Glomerular endothelial cell (primary cell): ENCODE measurements at regions not wholly inside any gene's neighbourhood (a gene's known extent, or its start where the extent isn't known, plus 50 kb on each side); places are given as distances from the start of the nearest gene placed in this dataset.
"Not testable (repeated sequence)": the region's sequence is repeated elsewhere in the genome, so short reads cannot be mapped to it uniquely, and the experiment has no call there.

Experiments
- DNase-seq: peaks from one replicate; pipeline ENCODE4 v3.0.0-alpha.2; 2011; ENCODE audit warnings: low read depth, low spot score; ENCODE audit errors: extremely low read depth

DNA sequence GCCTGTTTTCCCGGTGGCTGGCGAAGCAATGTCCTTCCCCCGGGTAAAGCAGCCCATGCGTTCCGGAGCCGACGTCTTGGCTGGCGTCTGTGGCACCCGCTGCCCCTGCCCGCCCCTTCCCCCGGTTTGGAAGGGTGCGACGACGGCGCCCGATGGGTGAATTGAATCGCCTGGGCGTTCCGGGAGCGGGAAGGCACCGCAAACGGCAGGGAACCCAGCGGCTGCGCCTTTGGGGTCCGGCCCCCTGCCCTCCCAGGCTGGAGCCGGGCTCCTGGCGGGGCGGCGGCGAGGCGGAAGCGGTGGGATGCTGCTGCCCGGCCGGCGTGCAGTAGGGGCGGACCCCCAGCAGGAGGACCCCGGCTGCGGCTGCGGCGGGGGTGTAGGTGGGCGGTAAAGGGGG lies 123.6 kb upstream of the RHOU start:
- not testable (repeated sequence) for DNase-seq

DNA sequence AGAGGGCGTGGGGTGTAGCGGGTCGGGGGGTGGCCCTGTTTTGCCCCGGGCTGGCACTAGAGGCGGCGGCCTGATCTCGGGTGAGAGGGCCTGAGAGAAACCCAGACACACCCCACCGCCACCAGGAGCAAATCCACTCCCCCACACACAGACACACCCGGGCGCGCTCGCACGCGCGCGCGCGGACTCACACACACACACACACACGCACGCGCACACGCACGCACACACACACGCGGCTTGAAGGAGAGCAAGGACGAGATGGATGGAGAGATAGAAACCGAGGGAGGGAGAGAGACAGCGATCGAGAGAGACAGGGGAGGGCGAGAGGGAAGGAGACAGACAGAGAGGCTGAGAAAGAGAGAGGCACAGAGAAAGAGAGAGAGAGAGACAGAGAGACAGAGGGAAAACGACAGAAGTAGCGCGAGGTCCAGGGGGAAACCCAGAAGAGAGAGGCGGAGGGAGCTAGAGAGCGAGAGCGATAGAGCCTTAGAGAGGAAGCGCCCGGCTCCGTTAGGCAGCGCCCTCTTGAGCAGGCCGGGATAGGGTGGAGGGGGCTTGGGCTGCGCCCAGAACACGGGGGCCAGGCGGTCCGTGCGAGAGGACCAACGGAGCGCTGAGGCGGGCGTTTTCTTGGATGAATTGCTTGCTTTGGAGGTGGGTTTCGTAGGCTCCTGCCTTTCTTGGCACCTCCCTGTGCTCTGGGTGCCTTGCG lies 113.1 kb upstream of the RHOU start:
- not testable (repeated sequence) for DNase-seq

DNA sequence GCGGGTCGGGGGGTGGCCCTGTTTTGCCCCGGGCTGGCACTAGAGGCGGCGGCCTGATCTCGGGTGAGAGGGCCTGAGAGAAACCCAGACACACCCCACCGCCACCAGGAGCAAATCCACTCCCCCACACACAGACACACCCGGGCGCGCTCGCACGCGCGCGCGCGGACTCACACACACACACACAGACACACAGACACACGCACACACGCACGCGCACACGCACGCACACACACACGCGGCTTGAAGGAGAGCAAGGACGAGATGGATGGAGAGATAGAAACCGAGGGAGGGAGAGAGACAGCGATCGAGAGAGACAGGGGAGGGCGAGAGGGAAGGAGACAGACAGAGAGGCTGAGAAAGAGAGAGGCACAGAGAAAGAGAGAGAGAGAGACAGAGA lies 108.8 kb upstream of the RHOU start:
- DNase-seq, result not testable (repeated sequence)

DNA sequence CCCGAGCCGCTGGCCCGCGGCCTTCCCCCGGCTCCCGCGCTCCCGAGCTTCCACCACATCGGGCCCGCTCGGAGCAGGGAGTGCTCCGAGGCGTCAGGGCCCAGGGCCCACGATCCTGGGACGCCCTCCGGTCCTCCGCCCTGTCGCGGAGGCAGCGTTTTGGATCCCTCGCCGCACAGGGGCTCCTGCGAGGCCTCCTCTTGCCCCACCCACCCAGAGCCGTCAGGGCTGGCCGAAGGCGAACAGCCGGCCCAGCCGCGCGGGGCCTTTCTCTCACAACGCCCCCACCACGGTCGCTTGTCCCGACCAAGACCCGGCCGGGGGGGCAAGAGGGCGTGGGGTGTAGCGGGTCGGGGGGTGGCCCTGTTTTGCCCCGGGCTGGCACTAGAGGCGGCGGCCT lies 102.4 kb upstream of the RHOU start:
- not testable (repeated sequence) for DNase-seq

DNA sequence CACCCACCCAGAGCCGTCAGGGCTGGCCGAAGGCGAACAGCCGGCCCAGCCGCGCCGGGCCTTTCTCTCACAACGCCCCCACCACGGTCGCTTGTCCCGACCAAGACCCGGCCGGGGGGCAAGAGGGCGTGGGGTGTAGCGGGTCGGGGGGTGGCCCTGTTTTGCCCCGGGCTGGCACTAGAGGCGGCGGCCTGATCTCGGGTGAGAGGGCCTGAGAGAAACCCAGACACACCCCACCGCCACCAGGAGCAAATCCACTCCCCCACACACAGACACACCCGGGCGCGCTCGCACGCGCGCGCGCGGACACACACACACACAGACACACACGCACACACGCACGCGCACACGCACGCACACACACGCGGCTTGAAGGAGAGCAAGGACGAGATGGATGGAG lies 100.0 kb upstream of the RHOU start:
- DNase-seq, result not testable (repeated sequence)

DNA sequence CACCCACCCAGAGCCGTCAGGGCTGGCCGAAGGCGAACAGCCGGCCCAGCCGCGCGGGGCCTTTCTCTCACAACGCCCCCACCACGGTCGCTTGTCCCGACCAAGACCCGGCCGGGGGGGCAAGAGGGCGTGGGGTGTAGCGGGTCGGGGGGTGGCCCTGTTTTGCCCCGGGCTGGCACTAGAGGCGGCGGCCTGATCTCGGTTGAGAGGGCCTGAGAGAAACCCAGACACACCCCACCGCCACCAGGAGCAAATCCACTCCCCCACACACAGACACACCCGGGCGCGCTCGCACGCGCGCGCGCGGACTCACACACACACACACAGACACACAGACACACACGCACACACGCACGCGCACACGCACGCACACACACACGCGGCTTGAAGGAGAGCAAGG lies 97.8 kb upstream of the RHOU start:
- DNase-seq, result not testable (repeated sequence)

DNA sequence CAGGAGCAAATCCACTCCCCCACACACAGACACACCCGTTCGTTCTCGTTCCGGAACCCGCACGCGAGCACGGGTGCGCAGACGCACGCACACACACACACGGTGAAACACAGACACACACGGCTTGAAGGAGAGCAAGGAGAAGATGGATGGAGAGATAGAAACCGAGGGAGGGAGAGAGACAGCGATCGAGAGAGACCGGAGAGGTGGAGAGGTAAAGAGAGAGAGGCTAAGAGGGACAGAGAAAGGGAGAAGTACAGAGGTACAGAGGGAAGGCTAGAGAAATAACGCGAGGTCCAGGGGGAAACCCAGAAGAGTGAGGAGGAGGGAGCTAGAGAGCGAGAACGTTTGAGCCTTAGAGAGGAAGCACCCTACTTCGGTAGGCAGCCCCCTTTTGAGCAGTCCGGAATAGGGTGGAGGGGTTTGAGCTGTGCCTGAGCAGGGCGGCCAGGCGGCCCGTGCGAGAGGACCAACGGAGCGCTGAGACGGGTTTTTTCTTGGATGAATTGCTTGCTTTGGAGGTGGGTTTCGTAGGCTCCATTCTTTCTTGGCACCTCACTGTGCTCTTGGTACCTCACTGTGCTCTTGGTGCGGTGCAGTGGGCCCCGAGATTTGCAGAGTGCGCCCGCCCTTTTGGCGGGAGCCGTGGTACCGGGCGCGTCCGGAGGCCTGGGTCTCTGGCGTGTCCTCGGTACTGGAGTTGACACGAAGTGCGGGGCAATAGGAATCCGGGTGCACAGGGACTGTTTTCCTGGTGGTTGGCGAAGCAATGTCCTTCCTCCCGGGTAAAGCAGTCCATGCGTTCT lies 88.4 kb upstream of the RHOU start:
- DNase-seq, result no peak

DNA sequence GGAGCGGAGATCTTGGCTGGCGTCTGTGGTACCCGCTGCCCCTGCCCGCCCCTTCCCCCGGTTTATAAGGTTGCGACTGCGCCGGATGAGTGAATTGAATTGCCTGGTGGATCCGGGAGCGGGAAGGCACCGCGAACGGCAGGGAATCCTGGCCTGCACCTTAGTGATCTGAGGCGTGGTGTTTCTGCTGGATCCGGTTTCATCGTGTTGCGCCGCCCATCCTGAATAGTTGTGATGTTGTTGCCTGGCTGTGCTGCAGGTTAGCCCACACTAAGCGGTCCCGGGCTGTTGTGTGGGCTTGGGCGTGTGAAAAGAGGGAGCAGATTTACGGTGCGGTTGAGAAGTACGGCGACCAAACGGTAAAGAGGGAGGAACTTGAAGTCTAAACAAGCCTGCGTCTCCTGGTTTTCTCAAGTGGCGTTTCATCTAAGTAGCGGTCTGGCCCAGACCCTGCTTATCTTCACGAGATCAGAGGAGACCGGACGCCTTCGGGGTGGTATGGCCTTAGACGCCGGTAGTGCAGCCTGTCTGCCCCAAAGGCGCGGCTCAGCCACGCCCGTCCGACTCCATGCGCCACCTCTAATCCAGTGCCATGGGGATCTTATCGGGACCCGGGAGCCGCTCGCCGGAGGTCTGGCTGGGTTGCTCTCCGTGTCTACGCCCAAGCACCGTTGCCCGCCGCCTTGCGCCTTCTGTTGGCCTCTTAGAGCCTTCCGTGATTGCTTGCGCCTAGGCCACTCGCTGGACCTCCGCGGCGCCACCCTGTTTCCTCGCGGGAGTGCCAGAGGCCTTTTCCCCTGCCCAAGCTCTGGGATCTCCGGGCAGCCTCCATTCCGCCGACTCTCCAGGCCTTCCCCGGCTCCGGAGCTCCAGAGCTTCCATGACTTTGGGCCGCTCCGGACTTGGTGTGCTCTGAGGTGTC lies 87.5 kb upstream of the RHOU start:
- no peak for DNase-seq

DNA sequence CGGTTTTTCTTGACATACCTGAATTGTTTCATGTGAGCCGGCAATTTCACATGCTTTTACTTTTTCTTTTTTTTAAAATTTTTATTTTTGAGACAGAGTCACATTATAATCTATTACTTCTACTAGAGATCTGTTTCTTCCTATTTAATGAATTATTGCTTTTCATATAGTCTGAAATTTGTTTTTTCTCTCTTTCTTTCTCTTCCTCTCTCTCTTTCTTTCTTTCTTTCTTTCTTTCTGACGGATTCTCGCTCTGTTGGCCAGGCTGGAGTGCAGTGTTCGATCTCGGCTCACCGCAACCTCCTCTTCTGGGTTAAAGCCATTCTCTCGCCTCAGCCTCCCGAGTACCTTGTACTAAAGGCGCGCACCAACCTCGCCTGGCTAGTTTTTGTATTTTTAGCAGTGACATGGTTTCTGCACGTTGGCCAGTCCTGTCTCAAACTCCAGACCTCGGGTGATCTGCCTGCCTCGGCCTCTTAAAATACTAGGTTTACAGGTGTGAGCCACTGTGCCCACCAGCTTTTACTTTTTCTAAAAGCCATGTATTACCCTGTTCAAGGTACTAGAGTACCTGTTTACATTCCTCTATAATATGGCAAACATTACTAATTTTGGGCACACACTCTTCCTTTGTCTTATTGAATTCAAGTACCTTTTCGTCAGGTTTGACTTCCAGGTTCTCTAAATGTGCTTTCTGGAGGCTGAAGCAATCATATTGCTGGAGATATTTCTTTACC lies 86.5 kb upstream of the RHOU start:
- DNase-seq, result no peak

DNA sequence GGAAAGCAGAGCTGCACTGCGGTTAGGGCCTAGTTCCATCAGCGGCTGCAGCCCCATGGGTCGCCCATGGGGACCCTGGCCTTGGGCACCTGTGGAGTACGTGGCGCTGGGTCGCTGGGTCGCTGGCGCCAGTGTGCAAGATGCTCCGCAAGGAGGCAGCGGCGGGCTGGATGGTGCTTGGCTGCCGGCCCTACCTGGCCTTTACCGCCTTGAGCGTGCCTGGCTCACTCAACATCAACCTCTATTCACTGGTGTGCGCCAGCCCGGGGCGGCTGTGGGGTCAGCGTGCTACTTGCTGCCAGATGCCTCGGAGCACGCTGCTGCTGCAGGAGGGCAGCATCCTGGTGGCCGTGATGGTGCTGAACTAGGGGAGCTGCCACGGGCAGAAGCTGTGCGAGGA lies 85.1 kb upstream of the RHOU start:
- no peak for DNase-seq

DNA sequence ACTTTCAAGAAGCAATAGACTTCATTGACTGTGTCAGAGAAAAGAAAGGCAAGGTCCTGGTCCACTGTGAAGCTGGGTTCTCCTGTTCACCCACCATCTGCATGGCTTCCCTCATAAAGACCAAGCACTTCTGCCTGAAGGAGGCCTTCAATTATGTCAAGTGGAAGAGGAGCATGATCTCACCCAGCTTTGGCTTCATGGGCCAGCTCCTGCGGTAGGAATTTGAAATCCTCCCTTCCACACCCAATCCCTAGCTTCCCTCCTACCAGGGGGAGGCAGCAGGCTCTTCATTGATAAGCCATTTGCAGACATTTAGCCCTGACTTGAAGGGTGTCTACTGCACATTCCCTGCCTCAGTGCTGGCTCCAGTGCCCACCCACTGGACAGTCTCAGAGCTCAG lies 84.3 kb upstream of the RHOU start:
- no peak for DNase-seq

DNA sequence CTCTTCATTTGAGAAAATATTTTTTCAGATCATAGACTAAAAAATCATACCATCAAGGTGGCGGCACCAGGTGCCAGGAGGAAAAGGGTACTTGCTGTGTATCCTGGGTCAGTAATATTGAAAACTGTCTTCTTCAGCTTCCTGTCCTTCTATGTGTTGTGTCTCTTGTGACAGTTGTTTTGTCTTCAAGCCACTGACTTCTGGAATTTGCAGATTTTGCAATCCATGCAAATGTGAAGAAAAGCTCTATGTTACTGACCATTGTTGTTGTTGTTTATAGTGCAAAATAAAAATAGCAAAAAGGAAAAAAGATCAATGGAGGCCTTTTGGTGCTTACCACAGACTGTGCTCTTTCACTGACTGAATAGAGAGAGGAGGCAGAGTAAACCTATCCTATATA lies 83.2 kb upstream of the RHOU start:
- DNase-seq, result no peak

DNA sequence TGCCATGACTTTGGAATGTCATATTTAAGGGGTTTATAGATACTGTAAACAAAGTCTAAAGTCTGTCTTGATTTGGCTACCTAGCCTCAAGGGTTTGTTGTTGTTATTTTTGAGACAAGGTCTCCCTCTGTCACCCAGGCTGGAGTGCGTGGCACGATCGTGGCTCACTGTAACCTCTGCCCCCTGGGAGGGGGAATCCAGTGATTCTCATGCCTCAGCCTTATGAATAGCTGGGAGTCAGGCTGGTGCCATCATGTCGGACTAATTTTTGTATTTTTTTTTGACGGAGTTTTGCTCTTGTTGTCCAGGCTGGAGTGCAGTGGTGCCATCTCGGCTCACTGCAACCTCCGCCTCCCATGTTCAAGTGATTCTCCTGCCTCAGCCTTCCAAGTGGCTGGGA lies 82.2 kb upstream of the RHOU start:
- DNase-seq, result not testable (repeated sequence)

DNA sequence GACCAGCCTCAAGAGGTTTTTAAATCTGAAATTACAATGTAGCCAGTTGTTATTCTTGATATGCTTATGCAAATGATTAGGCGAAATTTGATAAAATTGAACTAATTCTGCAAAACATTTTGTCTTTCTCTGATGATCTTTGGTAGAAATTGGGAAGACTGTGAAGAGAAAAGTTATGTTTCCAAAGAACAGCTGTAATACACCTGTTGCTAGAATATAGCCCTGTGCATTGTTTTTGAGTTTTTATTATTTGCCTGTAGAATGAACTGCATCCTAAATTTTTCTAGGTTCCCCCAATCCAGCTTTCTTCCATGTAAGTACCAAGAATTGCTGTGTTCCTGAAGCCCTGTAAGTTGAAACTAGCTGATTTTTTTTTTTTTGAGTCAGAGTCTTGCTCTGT lies 81.5 kb upstream of the RHOU start:
- DNase-seq, result no peak

DNA sequence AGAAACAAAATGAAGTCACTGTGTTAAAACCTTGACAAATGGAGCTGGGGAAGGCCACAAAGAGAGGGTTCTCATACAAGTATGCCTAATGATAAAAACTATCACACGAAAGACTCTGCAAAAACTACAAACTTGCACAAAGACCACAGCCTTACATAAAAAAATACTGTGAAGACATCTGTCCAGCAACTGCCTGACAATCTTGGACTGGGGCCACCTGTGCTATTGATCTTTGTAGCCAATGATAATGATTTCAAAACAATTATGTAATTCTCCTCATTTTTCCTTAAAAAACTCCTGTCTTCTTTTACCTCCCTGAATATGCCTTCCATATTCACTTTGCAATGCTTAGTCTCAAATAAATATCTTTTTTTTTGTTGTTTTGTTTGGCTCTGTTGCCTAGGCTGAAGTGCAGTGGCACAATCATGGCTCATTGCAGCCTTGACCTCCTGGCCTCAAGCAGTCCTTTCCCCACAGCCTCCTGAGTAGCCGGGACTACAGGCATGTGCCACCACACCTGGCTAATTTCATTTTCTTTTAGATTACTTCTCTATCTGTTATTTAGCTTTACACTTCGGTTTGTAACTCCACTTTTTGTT lies 79.4 kb upstream of the RHOU start:
- DNase-seq, result no peak

DNA sequence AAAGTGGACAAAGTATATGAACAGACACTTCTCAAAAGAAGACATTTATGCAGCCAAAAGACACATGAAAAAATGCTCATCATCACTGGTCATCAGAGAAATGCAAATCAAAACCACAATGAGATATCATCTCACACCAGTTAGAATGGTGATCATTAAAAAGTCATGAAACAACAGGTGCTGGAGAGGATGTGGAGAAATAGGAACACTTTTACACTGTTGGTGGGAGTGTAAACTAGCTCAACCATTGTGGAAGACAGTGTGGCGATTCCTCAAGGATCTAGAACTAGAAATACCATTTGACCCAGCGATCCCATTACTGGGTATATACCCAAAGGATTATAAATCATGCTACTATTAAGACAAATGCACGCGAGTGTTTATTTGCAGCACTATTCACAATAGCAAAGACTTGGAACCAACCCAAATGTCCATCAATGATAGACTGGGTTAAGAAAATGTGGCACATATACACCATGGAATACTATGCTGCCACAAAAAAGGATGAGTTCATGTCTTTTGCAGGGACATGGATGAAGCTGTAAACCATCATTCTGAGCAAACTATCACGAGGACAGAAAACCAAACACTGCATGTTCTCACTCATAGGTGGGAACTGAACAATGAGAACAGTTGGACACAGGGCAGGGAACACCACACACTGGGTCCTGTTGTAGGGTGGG lies 73.1 kb upstream of the RHOU start:
- DNase-seq, result not testable (repeated sequence)

DNA sequence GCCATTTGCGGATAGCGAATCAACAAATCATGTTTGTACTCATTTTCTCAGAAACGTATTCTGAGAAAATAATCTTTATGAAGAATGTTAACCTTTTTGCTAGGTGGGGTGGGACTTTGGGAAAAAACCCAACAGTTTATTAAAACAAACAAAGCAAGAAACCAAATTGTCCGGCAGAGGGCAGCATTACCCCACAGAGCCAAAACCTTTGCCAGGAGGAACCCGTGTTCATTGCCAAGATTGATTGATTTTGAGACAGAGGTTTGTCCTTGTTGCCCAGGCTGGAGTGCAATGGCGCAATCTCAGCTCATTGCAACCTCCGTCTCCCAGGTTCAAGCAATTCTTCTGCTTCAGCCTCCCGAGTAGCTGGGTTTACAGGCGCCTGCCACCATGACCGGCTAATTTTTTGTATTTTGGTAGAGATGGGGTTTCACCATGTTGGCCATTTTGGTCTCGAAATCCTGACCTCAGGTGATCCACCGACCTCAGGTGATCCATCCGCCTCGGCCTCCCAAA lies 70.8 kb upstream of the RHOU start:
- DNase-seq, result peak; percentile 45

DNA sequence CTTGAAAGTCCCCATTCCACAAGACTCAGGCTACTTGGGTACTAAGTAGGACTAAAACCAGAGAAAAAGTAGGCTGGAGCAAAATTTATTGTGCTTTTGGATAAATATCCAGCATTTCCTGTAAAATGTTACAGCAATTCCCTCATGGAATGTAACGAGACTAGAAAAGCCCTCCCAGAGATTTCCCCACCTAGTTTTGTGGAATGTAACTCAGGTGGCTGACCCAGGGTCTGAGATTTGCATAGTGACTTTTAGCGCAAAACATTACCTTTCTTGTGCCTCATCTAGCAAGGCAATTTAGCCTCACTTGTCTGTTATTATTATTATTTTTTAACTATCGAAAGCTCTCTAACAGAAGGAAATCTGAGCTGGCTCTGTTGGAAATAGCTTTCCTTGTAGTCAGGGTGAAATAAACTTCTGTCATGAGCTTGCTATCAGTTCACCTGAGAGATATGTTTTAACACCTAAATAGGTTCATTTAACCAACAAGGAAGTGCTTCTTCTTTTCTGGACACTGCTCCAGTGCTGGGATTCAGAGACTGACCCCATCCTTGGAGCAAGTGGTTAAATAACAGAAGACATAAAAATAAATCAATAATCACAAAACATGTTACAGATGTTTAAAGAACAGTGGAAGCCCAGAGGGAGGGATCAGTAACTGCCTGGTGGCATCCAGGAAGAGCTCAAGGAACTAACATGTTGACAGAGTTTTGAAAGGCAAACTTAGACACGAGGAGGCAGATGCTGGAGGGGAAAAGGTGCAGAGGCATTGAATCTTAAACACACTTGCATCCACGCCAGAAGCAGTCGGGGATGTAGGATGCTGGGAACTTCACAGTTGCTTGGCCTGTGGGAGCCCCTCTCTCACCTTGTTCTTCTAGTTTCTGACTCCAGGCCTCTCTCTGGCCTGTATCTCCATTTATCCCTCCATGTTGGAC lies 68.3 kb upstream of the RHOU start:
- DNase-seq, result no peak
